Prostate gland (tissue), 2 donors: ENCODE measurements at regions not wholly inside any gene's neighbourhood (a gene's known extent, or its start where the extent isn't known, plus 50 kb on each side); places are given as distances from the start of the nearest gene placed in this dataset.

Experiments
- DNase-seq: peaks from one replicate; pipeline ENCODE4 v3.0.0-alpha.2; 2019; ENCODE audit warnings: low spot score
- H3K27ac ChIP-seq, 2 donors: fragments of 200-600 bp; sonication (generic); 2 replicates each; pipeline ENCODE4 v1.5.1; 2017 to 2019
- H3K27me3 ChIP-seq: fragments of 200-600 bp; sonication (generic); replicated peaks from 2 replicates; pipeline ENCODE4 v1.5.1; 2019; ENCODE audit not compliant: insufficient read depth
- H3K36me3 ChIP-seq, 2 donors: fragments of 200-600 bp; sonication (generic); 1 replicate in 1 of 2; 2 replicates in 1 of 2; pipeline versions ENCODE4 v1.5.1 to v1.8.1; 2017 to 2019
- H3K4me1 ChIP-seq: fragments of 200-600 bp; sonication (generic); replicated peaks from 2 replicates; pipeline ENCODE4 v1.5.1; 2019
- H3K4me3 ChIP-seq, 2 donors: fragments of 200-600 bp; sonication (generic); 2 replicates each; pipeline ENCODE4 v1.5.1; 2017 to 2019
- H3K9me3 ChIP-seq: fragments of 200-600 bp; sonication (generic); 2 replicates; pipeline ENCODE4 v1.5.1; 2017
- CTCF ChIP-seq, 4 experiments: fragments of 200-600 bp in 2 of 4; fragments of 450-650 bp in 2 of 4; sonication (generic) in 2 of 4; IDR thresholded peaks; 1 replicate in 3 of 4; 2 replicates in 1 of 4; pipeline ENCODE4 v1.5.1; 2016 to 2019; ENCODE audit warnings: antibody characterized with exemption in 4 of 4, mild to moderate bottlenecking in 2 of 4, moderate library complexity in 2 of 4
- POLR2A ChIP-seq: fragments of 450-650 bp; IDR thresholded peaks from one replicate; pipeline ENCODE4 v1.6.1; 2016; ENCODE audit warnings: antibody characterized with exemption, mild to moderate bottlenecking
- POLR2AphosphoS5 ChIP-seq: sonication (generic); formaldehyde crosslinking; IDR thresholded peaks from one replicate; pipeline ENCODE4 v1.6.1; 2017; ENCODE audit warnings: antibody characterized with exemption
- WGBS: methylation state at CpG from one replicate; pipeline ENCODE4 v1.1.5; 2018; 5-methylcytosine and 5-hydroxymethylcytosine counted together
- intact Hi-C: fragments of 100-400 bp; cut with DNase I; formaldehyde crosslinking; loops from one replicate; pipeline ENCODE4 v1.14.2; 2022

- intact Hi-C loops: no loop called here
- WGBS: 47% methylated on average over 2 of the region's 2 CpGs
These were observed 137.0 kb upstream of the LMO4 start for GRCh38 chr1:87191646-87192045.

GRCh38 chr1:87194271-87194774 is 134.4 kb upstream of the LMO4 start:
- 97% methylated on average over 1 of the region's 1 CpG for WGBS
- Histone ChIP-seq H3K9me3 (no peaks in the 10 kb centered on the region), H3K4me3 (no peak overlapping the region), H3K27me3 (peaks cover 3% of the 10 kb centered on the region), H3K27ac (no peak overlapping the region), H3K4me1 (no peaks in the 10 kb centered on the region), H3K36me3 (no peaks in the 10 kb centered on the region)
- intact Hi-C loops: no loop called here
- DNase-seq: no peak
- TF ChIP-seq CTCF (IDR thresholded peaks at IDR 0.05) (no peak), POLR2A (no peak), POLR2AphosphoS5 (no peak)

More at GRCh38 chr1:87191646-87192045, 137.0 kb upstream of the LMO4 start:
- H3K4me3 ChIP-seq: no peak overlapping the region
- TF ChIP-seq CTCF (IDR thresholded peaks at IDR 0.05): no peak
- TF ChIP-seq POLR2AphosphoS5: no peak
- no peak for TF ChIP-seq POLR2A
- H3K27me3 ChIP-seq: peaks cover 3% of the 10 kb centered on the region
- no peak for DNase-seq
- no peaks in the 10 kb centered on the region for H3K9me3 ChIP-seq
- no peaks in the 10 kb centered on the region for H3K36me3 ChIP-seq
- no peak overlapping the region for H3K27ac ChIP-seq
- no peaks in the 10 kb centered on the region for H3K4me1 ChIP-seq

GRCh38 chr1:87194856-87195255 is 133.8 kb upstream of the LMO4 start:
- Histone ChIP-seq H3K4me1 (no peaks in the 10 kb centered on the region), H3K36me3 (no peaks in the 10 kb centered on the region), H3K27ac (no peak overlapping the region), H3K27me3 (peaks cover 3% of the 10 kb centered on the region), H3K4me3 (no peak overlapping the region), H3K9me3 (no peaks in the 10 kb centered on the region)
- DNase-seq: no peak
- TF ChIP-seq POLR2A (no peak), POLR2AphosphoS5 (no peak), CTCF (IDR thresholded peaks at IDR 0.05) (no peak)
- intact Hi-C loops: no loop called here

GRCh38 chr1:87196110-87196827 is 132.4 kb upstream of the LMO4 start:
- H3K9me3 ChIP-seq: no peaks in the 10 kb centered on the region
- DNase-seq: no peak
- TF ChIP-seq CTCF (IDR thresholded peaks at IDR 0.05) (no peak), POLR2A (no peak), POLR2AphosphoS5 (no peak)
- H3K36me3 ChIP-seq: no peaks in the 10 kb centered on the region
- no peaks in the 10 kb centered on the region for H3K4me1 ChIP-seq
- intact Hi-C loops: no loop called here
- peaks cover 3% of the 10 kb centered on the region for H3K27me3 ChIP-seq
- H3K27ac ChIP-seq: no peak overlapping the region
- 72% methylated on average over 7 of the region's 7 CpGs for WGBS
- H3K4me3 ChIP-seq: no peak overlapping the region

GRCh38 chr1:87197156-87197555 is 131.5 kb upstream of the LMO4 start:
- WGBS: 43% methylated on average over 2 of the region's 2 CpGs

More at GRCh38 chr1:87197156-87197555, 131.5 kb upstream of the LMO4 start:
- no peaks in the 10 kb centered on the region for H3K9me3 ChIP-seq
- no peak for TF ChIP-seq CTCF (IDR thresholded peaks at IDR 0.05)
- TF ChIP-seq POLR2AphosphoS5: no peak
- no peak for TF ChIP-seq POLR2A
- H3K36me3 ChIP-seq: no peaks in the 10 kb centered on the region
- H3K27me3 ChIP-seq: no peaks in the 10 kb centered on the region
- no peaks in the 10 kb centered on the region for H3K4me1 ChIP-seq
- no peak overlapping the region for H3K27ac ChIP-seq
- intact Hi-C loops: no loop called here
- no peak overlapping the region for H3K4me3 ChIP-seq
- no peak for DNase-seq
